ENCODE measurements at regions not wholly inside any gene's neighbourhood (a gene's known extent, or its start where the extent isn't known, plus 50 kb on each side); places are given as distances from the start of the nearest gene placed in this dataset.

- TF ChIP-seq POLR2A (IDR thresholded peaks at IDR 0.05), result no peak
- TF ChIP-seq CTCF (IDR thresholded peaks at IDR 0.05), result no peak
Observed at GRCh38 chr15:81825136-81825535, 220.7 kb downstream of the MEX3B start.
